Chondrocyte (in vitro differentiated cells): ENCODE measurements at regions not wholly inside any gene's neighbourhood (a gene's known extent, or its start where the extent isn't known, plus 50 kb on each side); places are given as distances from the start of the nearest gene placed in this dataset.

Experiments used
- DNase-seq: peaks from one replicate; pipeline ENCODE4 v3.0.0; 2021; ENCODE audit warnings: mixed read lengths, low spot score
- H3K27ac Mint-ChIP-seq: one replicate; pipeline ENCODE4 v1.8.0; 2021; ENCODE audit warnings: mild to moderate bottlenecking, moderate library complexity, mixed read lengths; ENCODE audit not compliant: unreplicated experiment
- H3K27me3 Mint-ChIP-seq: 2 replicates; pipeline ENCODE4 v1.8.0; 2021; ENCODE audit warnings: low read depth, mixed read lengths
- H3K36me3 Mint-ChIP-seq: 2 replicates; pipeline ENCODE4 v1.8.0; 2021; ENCODE audit warnings: low read depth, mixed read lengths
- H3K4me1 Mint-ChIP-seq: 2 replicates; pipeline ENCODE4 v1.8.0; 2021; ENCODE audit warnings: low read depth, mild to moderate bottlenecking, mixed read lengths
- H3K4me3 Mint-ChIP-seq: one replicate; pipeline ENCODE4 v1.8.0; 2021; ENCODE audit warnings: mild to moderate bottlenecking, moderate library complexity, mixed read lengths; ENCODE audit not compliant: unreplicated experiment
- H3K9me3 Mint-ChIP-seq: 2 replicates; pipeline ENCODE4 v1.8.0; 2021; ENCODE audit warnings: low read depth, mixed read lengths
- CTCF ChIP-seq: fragments of 200-600 bp; sonication (generic); IDR thresholded peaks from 2 replicates; pipeline ENCODE4 v1.5.0; 2021; ENCODE audit warnings: antibody characterized with exemption, mild to moderate bottlenecking, moderate library complexity

GRCh38 chr1:244252211-244252610 is 199.5 kb downstream of the ADSS2 start:
- no peak for DNase-seq
- no peak overlapping the region for H3K4me3 Mint-ChIP-seq
- H3K27me3 Mint-ChIP-seq: no peaks in the 10 kb centered on the region
- H3K27ac Mint-ChIP-seq: no peak overlapping the region
- no peak for TF ChIP-seq CTCF
- H3K9me3 Mint-ChIP-seq: no peaks in the 10 kb centered on the region
- H3K4me1 Mint-ChIP-seq: no peaks in the 10 kb centered on the region
- H3K36me3 Mint-ChIP-seq: no peaks in the 10 kb centered on the region

- no peak overlapping the region for H3K27ac Mint-ChIP-seq
- no peaks in the 10 kb centered on the region for H3K4me1 Mint-ChIP-seq
- no peaks in the 10 kb centered on the region for H3K27me3 Mint-ChIP-seq
- H3K36me3 Mint-ChIP-seq: no peaks in the 10 kb centered on the region
- H3K9me3 Mint-ChIP-seq: no peaks in the 10 kb centered on the region
- TF ChIP-seq CTCF: no peak
- no peak overlapping the region for H3K4me3 Mint-ChIP-seq
- DNase-seq: no peak
These were observed 197.2 kb downstream of the ADSS2 start for GRCh38 chr1:244254467-244254866.

- no peaks in the 10 kb centered on the region for H3K27me3 Mint-ChIP-seq
- no peaks in the 10 kb centered on the region for H3K9me3 Mint-ChIP-seq
- H3K4me3 Mint-ChIP-seq: no peak overlapping the region
- no peak for DNase-seq
- H3K36me3 Mint-ChIP-seq: no peaks in the 10 kb centered on the region
- H3K4me1 Mint-ChIP-seq: no peaks in the 10 kb centered on the region
- no peak overlapping the region for H3K27ac Mint-ChIP-seq
- TF ChIP-seq CTCF: no peak
These were observed 196.2 kb downstream of the ADSS2 start for GRCh38 chr1:244255426-244255965.

GRCh38 chr1:244256086-244256676 is 195.5 kb downstream of the ADSS2 start:
- no peak for TF ChIP-seq CTCF

GRCh38 chr1:244264163-244264562 is 187.5 kb downstream of the ADSS2 start:
- Mint-ChIP-seq H3K4me1 (no peaks in the 10 kb centered on the region), H3K27me3 (no peaks in the 10 kb centered on the region), H3K36me3 (no peaks in the 10 kb centered on the region), H3K9me3 (no peaks in the 10 kb centered on the region), H3K27ac (no peak overlapping the region), H3K4me3 (no peak overlapping the region)
- no peak for TF ChIP-seq CTCF
- no peak for DNase-seq

More at GRCh38 chr1:244256086-244256676, 195.5 kb downstream of the ADSS2 start:
- Mint-ChIP-seq H3K27ac (no peak overlapping the region), H3K27me3 (no peaks in the 10 kb centered on the region), H3K4me1 (no peaks in the 10 kb centered on the region), H3K9me3 (no peaks in the 10 kb centered on the region), H3K4me3 (no peak overlapping the region), H3K36me3 (no peaks in the 10 kb centered on the region)
- DNase-seq: no peak
